ENCODE measurements at regions not wholly inside any gene's neighbourhood (a gene's known extent, or its start where the extent isn't known, plus 50 kb on each side); places are given as distances from the start of the nearest gene placed in this dataset.

GRCh38 chr20:60064554-60065196, 106.5 kb downstream of the CDH26 start:
- DNase-seq, result no peak

- DNase-seq, result no peak
These were observed 107.7 kb downstream of the CDH26 start for GRCh38 chr20:60065741-60066437.

- no peak for DNase-seq
These were observed 108.2 kb downstream of the CDH26 start for GRCh38 chr20:60066438-60066823.

- no peak for DNase-seq
These were observed 110.3 kb downstream of the CDH26 start for GRCh38 chr20:60068509-60068908.

- no peak for DNase-seq
These were observed 111.4 kb downstream of the CDH26 start for GRCh38 chr20:60069656-60070055.

GRCh38 chr20:60070791-60071190, 112.6 kb downstream of the CDH26 start:
- DNase-seq, result no peak

- no peak for DNase-seq
These were observed 113.7 kb downstream of the CDH26 start for GRCh38 chr20:60071965-60072364.

GRCh38 chr20:60073086-60073485, 114.9 kb downstream of the CDH26 start:
- no peak for DNase-seq

- DNase-seq, result no peak
These were observed 115.3 kb downstream of the CDH26 start for GRCh38 chr20:60073504-60073903.

GRCh38 chr20:60074276-60074675, 116.1 kb downstream of the CDH26 start:
- no peak for DNase-seq

GRCh38 chr20:60078351-60079250, 120.4 kb downstream of the CDH26 start:
- DNase-seq, result no peak

- DNase-seq, result no peak
These were observed 122.2 kb downstream of the CDH26 start for GRCh38 chr20:60080401-60080800.

GRCh38 chr20:60085551-60086132, 127.4 kb downstream of the CDH26 start:
- DNase-seq, result no peak

GRCh38 chr20:60086821-60087562, 128.8 kb downstream of the CDH26 start:
- no peak for DNase-seq

- no peak for DNase-seq
These were observed 129.4 kb downstream of the CDH26 start for GRCh38 chr20:60087563-60088105.

- DNase-seq, result no peak
These were observed 130.0 kb downstream of the CDH26 start for GRCh38 chr20:60088236-60088635.

- DNase-seq, result no peak
These were observed 132.4 kb downstream of the CDH26 start for GRCh38 chr20:60090631-60091030.

GRCh38 chr20:60091305-60091704, 133.1 kb downstream of the CDH26 start:
- no peak for DNase-seq

- DNase-seq, result no peak
These were observed 133.6 kb downstream of the CDH26 start for GRCh38 chr20:60091861-60092260.

GRCh38 chr20:60092729-60093128, 134.5 kb downstream of the CDH26 start:
- DNase-seq, result no peak

- no peak for DNase-seq
These were observed 137.2 kb downstream of the CDH26 start for GRCh38 chr20:60095456-60095855.
